ENCODE measurements at regions not wholly inside any gene's neighbourhood (a gene's known extent, or its start where the extent isn't known, plus 50 kb on each side); places are given as distances from the start of the nearest gene placed in this dataset.

- no peak for TF ChIP-seq EZH2 (IDR thresholded peaks at IDR 0.05; ENCODE audit: borderline replicate concordance, low read depth, low read length, poor library complexity, severe bottlenecking)
- no peak for TF ChIP-seq CTCF (conservative IDR thresholded peaks at IDR 0.05; ENCODE audit: low read depth, low read length)
Measured at GRCh38 chr14:87688524-87688923, 304.5 kb downstream of the GALC start.
